Non-pigmented ciliary epithelial cell (primary cell): ENCODE measurements at regions not wholly inside any gene's neighbourhood (a gene's known extent, or its start where the extent isn't known, plus 50 kb on each side); places are given as distances from the start of the nearest gene placed in this dataset.

Source experiments
- DNase-seq: peaks from one replicate; pipeline ENCODE4 v3.0.0-alpha.2; 2010; ENCODE audit warnings: low read depth

GRCh38 chr2:184540246-184540789, 58.0 kb upstream of the ZNF804A start:
- no peak for DNase-seq

GRCh38 chr2:184541591-184541990, 56.7 kb upstream of the ZNF804A start:
- DNase-seq = no peak

- no peak for DNase-seq
Observed at GRCh38 chr2:184543832-184544231, 54.5 kb upstream of the ZNF804A start.
